ENCODE measurements at regions not wholly inside any gene's neighbourhood (a gene's known extent, or its start where the extent isn't known, plus 50 kb on each side); places are given as distances from the start of the nearest gene placed in this dataset.

DNA sequence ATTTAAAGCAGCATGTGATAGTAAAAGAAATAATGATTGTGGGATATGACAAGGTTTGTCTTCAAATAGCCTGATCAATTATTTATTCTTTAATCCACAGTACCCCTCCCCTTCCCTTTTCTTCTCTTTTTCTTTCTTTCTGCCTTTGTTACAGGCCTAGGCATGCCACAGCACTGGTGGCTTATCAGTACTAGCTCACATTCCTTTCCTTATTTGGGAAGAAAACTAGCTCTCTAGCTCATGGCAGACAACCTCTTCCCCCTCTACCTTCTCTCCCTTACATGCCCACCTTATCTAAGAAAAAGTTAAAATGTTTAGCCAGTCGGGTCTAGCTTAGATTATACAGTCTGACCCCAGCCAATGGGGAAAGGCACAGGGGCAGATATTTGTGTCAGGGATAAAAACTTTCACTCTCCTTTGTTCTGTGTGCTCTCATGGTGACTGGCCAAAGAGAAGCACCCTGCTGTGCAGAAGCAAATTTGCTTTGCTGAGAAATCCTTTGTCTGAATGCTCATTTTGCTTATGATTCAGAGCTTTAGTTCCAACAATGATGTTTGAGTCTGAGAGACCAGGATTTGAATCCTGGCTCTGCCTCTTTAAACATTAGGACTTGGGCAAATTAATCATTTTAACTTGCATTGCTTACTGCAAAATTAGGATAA, 75.8 kb upstream of the CDH12 start:
- TF ChIP-seq CTCF (IDR thresholded peaks at IDR 0.05) (no peak), POLR2A (IDR thresholded peaks at IDR 0.05) (no peak)

All from testis (tissue), 2 donors.